HG03571 (cell line): ENCODE measurements at regions not wholly inside any gene's neighbourhood (a gene's known extent, or its start where the extent isn't known, plus 50 kb on each side); places are given as distances from the start of the nearest gene placed in this dataset.
A peak's percentile ranks its signal among the peaks of the same experiment; 100 is the strongest.

Experiments
- ATAC-seq: cut with Tn5 transposase; IDR thresholded peaks from one replicate; pipeline ENCODE4 v1.9.1; 2021; ENCODE audit not compliant: unreplicated experiment

GRCh38 chr2:121120411-121120810 is 164.6 kb downstream of the TFCP2L1 start:
- ATAC-seq: no peak

- no peak for ATAC-seq
Measured at GRCh38 chr2:121120991-121121390, 164.0 kb downstream of the TFCP2L1 start.

- no peak for ATAC-seq
Measured at GRCh38 chr2:121121661-121122060, 163.3 kb downstream of the TFCP2L1 start.

- no peak for ATAC-seq
Measured at GRCh38 chr2:121123268-121123667, 161.7 kb downstream of the TFCP2L1 start.

GRCh38 chr2:121124330-121124729 is 160.7 kb downstream of the TFCP2L1 start:
- no peak for ATAC-seq

GRCh38 chr2:121125350-121125749 is 159.7 kb downstream of the TFCP2L1 start:
- no peak for ATAC-seq

- ATAC-seq: peak; percentile 43
Measured at GRCh38 chr2:121128741-121129659, 156.0 kb downstream of the TFCP2L1 start.

GRCh38 chr2:121129692-121130091 is 155.3 kb downstream of the TFCP2L1 start:
- no peak for ATAC-seq

GRCh38 chr2:121130301-121130850 is 154.6 kb downstream of the TFCP2L1 start:
- ATAC-seq: no peak

- ATAC-seq: no peak
Measured at GRCh38 chr2:121131375-121131774, 153.6 kb downstream of the TFCP2L1 start.

- ATAC-seq: no peak
Measured at GRCh38 chr2:121132054-121132761, 152.8 kb downstream of the TFCP2L1 start.

GRCh38 chr2:121132762-121133107 is 152.3 kb downstream of the TFCP2L1 start:
- no peak for ATAC-seq

GRCh38 chr2:121133551-121134319 is 151.3 kb downstream of the TFCP2L1 start:
- ATAC-seq: no peak

GRCh38 chr2:121134728-121135127 is 150.3 kb downstream of the TFCP2L1 start:
- no peak for ATAC-seq

GRCh38 chr2:121135168-121135853 is 149.7 kb downstream of the TFCP2L1 start:
- ATAC-seq: no peak

GRCh38 chr2:121136323-121136722 is 148.7 kb downstream of the TFCP2L1 start:
- ATAC-seq: no peak

GRCh38 chr2:121137571-121137970 is 147.4 kb downstream of the TFCP2L1 start:
- ATAC-seq: no peak

- no peak for ATAC-seq
Measured at GRCh38 chr2:121140734-121141133, 144.3 kb downstream of the TFCP2L1 start.

GRCh38 chr2:121142452-121142851 is 142.6 kb downstream of the TFCP2L1 start:
- no peak for ATAC-seq

- no peak for ATAC-seq
Measured at GRCh38 chr2:121144111-121144510, 140.9 kb downstream of the TFCP2L1 start.

GRCh38 chr2:121146630-121147029 is 138.4 kb downstream of the TFCP2L1 start:
- ATAC-seq: no peak
